H1 (cell line): ENCODE measurements at regions not wholly inside any gene's neighbourhood (a gene's known extent, or its start where the extent isn't known, plus 50 kb on each side); places are given as distances from the start of the nearest gene placed in this dataset.

Source experiments
- CTCF ChIA-PET: fragments of 300-600 bp; sonication (Branson Sonifier 250); formaldehyde crosslinking; loops from one replicate; lab custom pipeline; 2021; ENCODE audit not compliant: partially characterized antibody; lab: Charles Lee
- POLR2A ChIA-PET: fragments of 300-600 bp; sonication (Branson Sonifier 250); formaldehyde crosslinking; loops from one replicate; lab custom pipeline; 2021; ENCODE audit warnings: inconsistent platforms; ENCODE audit not compliant: partially characterized antibody; lab: Charles Lee
- DNase-seq, 2 experiments: peaks; one replicate each; pipeline versions ENCODE4 v3.0.0 to v3.0.0-alpha.2; 2010 to 2022; ENCODE audit warnings: low spot score in 2 of 2, low read depth in 1 of 2, mixed read lengths in 1 of 2
- FAIRE-seq: peaks from 2 replicates; lab custom pipeline; 2011; peaks lifted over from hg19 to GRCh38; lab: Jason Lieb, UNC
- H2AFZ ChIP-seq: 2 replicates; pipeline ENCODE4 v1.8.1; 2012; ENCODE audit warnings: low read length, inconsistent platforms
- H2AK5ac ChIP-seq: 2 replicates; pipeline ENCODE4 v1.6.1; 2013; ENCODE audit warnings: low read depth, low read length
- H2BK120ac ChIP-seq: replicated peaks from 2 replicates; pipeline ENCODE3; 2013; ENCODE audit warnings: low read depth, low read length, inconsistent platforms
- H2BK12ac ChIP-seq: 2 replicates; pipeline ENCODE4 v1.6.1; 2013; ENCODE audit warnings: low read depth, low read length
- H2BK15ac ChIP-seq: 2 replicates; pipeline ENCODE4 v1.6.1; 2013; ENCODE audit warnings: low read length
- H2BK20ac ChIP-seq: 2 replicates; pipeline ENCODE4 v1.6.1; 2013; ENCODE audit warnings: low read length
- H2BK5ac ChIP-seq: 2 replicates; pipeline ENCODE4 v1.6.1; 2013; ENCODE audit warnings: low read depth, low read length
- H3K14ac ChIP-seq: 2 replicates; pipeline ENCODE4 v1.6.1; 2013; ENCODE audit warnings: inconsistent platforms; ENCODE audit not compliant: insufficient read length
- H3K18ac ChIP-seq: 2 replicates; pipeline ENCODE4 v1.6.1; 2013; ENCODE audit warnings: low read length; ENCODE audit errors: extremely low read depth
- H3K23ac ChIP-seq: 2 replicates; pipeline ENCODE4 v1.6.1; 2013; ENCODE audit warnings: inconsistent platforms; ENCODE audit not compliant: insufficient read length
- H3K23me2 ChIP-seq: 2 replicates; pipeline ENCODE4 v1.6.1; 2013; ENCODE audit warnings: low read depth, low read length
- H3K27ac ChIP-seq: 2 replicates; pipeline ENCODE4 v1.6.1; 2011; ENCODE audit warnings: low read depth, low read length, inconsistent platforms
- H3K27me3 ChIP-seq, 4 experiments: replicated peaks in 1 of 4; 1 replicate in 1 of 4; 2 replicates in 3 of 4; pipeline versions ENCODE4 v1.6.1 to v1.8.1; 2011 to 2013; ENCODE audit warnings: low read length in 3 of 4, mild to moderate bottlenecking in 3 of 4, inconsistent platforms in 2 of 4, mixed read lengths in 2 of 4, moderate library complexity in 1 of 4; ENCODE audit not compliant: control insufficient read depth in 3 of 4, insufficient read depth in 3 of 4; ENCODE audit errors: extremely low read depth in 1 of 4
- H3K36me3 ChIP-seq, 4 experiments: 2 replicates each; pipeline versions ENCODE4 v1.6.1 to v1.8.1; 2011 to 2013; ENCODE audit warnings: mild to moderate bottlenecking in 4 of 4, low read length in 3 of 4, moderate library complexity in 2 of 4, control low read depth in 1 of 4, inconsistent platforms in 1 of 4; ENCODE audit not compliant: insufficient read depth in 4 of 4, control insufficient read depth in 2 of 4
- H3K4ac ChIP-seq: replicated peaks from 2 replicates; pipeline ENCODE3; 2013; ENCODE audit warnings: low read length, low read depth, mixed read lengths, inconsistent platforms; ENCODE audit not compliant: insufficient read length
- H3K4me1 ChIP-seq, 4 experiments: replicated peaks in 1 of 4; 1 replicate in 1 of 4; 2 replicates in 3 of 4; pipeline versions ENCODE4 v1.6.1 to v1.8.1; 2011 to 2013; ENCODE audit warnings: low read length in 3 of 4, inconsistent platforms in 2 of 4, mixed read lengths in 1 of 4; ENCODE audit not compliant: insufficient read depth in 4 of 4, control insufficient read depth in 3 of 4
- H3K4me2 ChIP-seq, 2 experiments: 2 replicates each; pipeline versions ENCODE4 v1.6.1 to v1.8.1; 2011 to 2013; ENCODE audit warnings: low read depth in 2 of 2, low read length in 2 of 2, control low read depth in 1 of 2, inconsistent platforms in 1 of 2, mild to moderate bottlenecking in 1 of 2; ENCODE audit not compliant: insufficient read depth in 1 of 2
- H3K4me3 ChIP-seq, 4 experiments: fragments of 200-600, 300-600 bp in 1 of 4; sonication (generic), shearing (Covaris generic), sonication (Bioruptor Twin) in 1 of 4; 2 replicates each; pipeline versions ENCODE4 v1.5.1 to v1.8.1; 2011 to 2016; ENCODE audit warnings: low read length in 4 of 4, low read depth in 3 of 4, control low read depth in 2 of 4, inconsistent platforms in 2 of 4, mild to moderate bottlenecking in 2 of 4, mixed read lengths in 1 of 4, moderate library complexity in 1 of 4; ENCODE audit not compliant: insufficient read depth in 2 of 4; ENCODE audit errors: extremely low read depth in 1 of 4
- H3K56ac ChIP-seq: replicated peaks from 2 replicates; pipeline ENCODE3; 2013; ENCODE audit warnings: low read depth, mild to moderate bottlenecking, mixed read lengths, low read length, inconsistent platforms; ENCODE audit not compliant: insufficient read length
- H3K79me1 ChIP-seq: 2 replicates; pipeline ENCODE4 v1.6.1; 2013; ENCODE audit warnings: low read depth, low read length, control low read depth
- H3K79me2 ChIP-seq, 2 experiments: 2 replicates each; pipeline versions ENCODE4 v1.6.1 to v1.8.1; 2012 to 2013; ENCODE audit warnings: low read length in 2 of 2, mild to moderate bottlenecking in 2 of 2, inconsistent platforms in 1 of 2; ENCODE audit not compliant: insufficient read depth in 2 of 2, control insufficient read depth in 1 of 2
- H3K9ac ChIP-seq, 4 experiments: replicated peaks in 1 of 4; 1 replicate in 1 of 4; 2 replicates in 3 of 4; pipeline versions ENCODE4 v1.6.1 to v1.8.1; 2011 to 2013; ENCODE audit warnings: low read depth in 3 of 4, low read length in 3 of 4, control low read depth in 2 of 4, mild to moderate bottlenecking in 2 of 4, moderate library complexity in 2 of 4, inconsistent platforms in 1 of 4; ENCODE audit errors: extremely low read depth in 1 of 4
- H3K9me3 ChIP-seq, 2 experiments: 2 replicates each; pipeline versions ENCODE4 v1.6.1 to v1.8.1; 2012 to 2013; ENCODE audit warnings: mild to moderate bottlenecking in 2 of 2, moderate library complexity in 2 of 2, control low read depth in 1 of 2, inconsistent platforms in 1 of 2, low read depth in 1 of 2, low read length in 1 of 2, mixed read lengths in 1 of 2; ENCODE audit not compliant: insufficient read depth in 2 of 2
- H4K20me1 ChIP-seq, 2 experiments: replicated peaks in 1 of 2; 2 replicates each; pipeline versions ENCODE3 to v1.8.1; 2011 to 2013; ENCODE audit warnings: inconsistent platforms in 2 of 2, low read length in 2 of 2, mild to moderate bottlenecking in 1 of 2; ENCODE audit not compliant: insufficient read depth in 2 of 2, control insufficient read depth in 1 of 2
- H4K5ac ChIP-seq: 2 replicates; pipeline ENCODE4 v1.6.1; 2013; ENCODE audit warnings: low read length, low read depth, mixed read lengths, inconsistent platforms; ENCODE audit not compliant: insufficient read length
- H4K8ac ChIP-seq: 2 replicates; pipeline ENCODE4 v1.8.0; 2013; ENCODE audit warnings: mild to moderate bottlenecking, moderate library complexity, low read length, inconsistent platforms; ENCODE audit not compliant: insufficient read depth; ENCODE audit errors: extremely low read depth
- H4K91ac ChIP-seq: replicated peaks from 2 replicates; pipeline ENCODE3; 2013; ENCODE audit warnings: low read length, mixed read lengths, inconsistent platforms; ENCODE audit not compliant: insufficient read length
- ATF3 ChIP-seq: IDR thresholded peaks from 2 replicates; pipeline ENCODE4 v1.6.1; 2011; ENCODE audit warnings: low read depth, mild to moderate bottlenecking, low read length; ENCODE audit not compliant: insufficient read depth
- CEBPB ChIP-seq: IDR thresholded peaks from 2 replicates; pipeline ENCODE4 v1.6.1; 2012; ENCODE audit warnings: low read depth, low read length
- CTCF ChIP-seq, 3 experiments: IDR thresholded peaks; 1 replicate in 2 of 3; 2 replicates in 1 of 3; pipeline versions ENCODE4 v1.5.1 to v1.6.1; 2011; ENCODE audit warnings: low read length in 3 of 3, mild to moderate bottlenecking in 3 of 3, inconsistent platforms in 2 of 3, low read depth in 1 of 3, moderate library complexity in 1 of 3; ENCODE audit not compliant: insufficient read depth in 1 of 3; ENCODE audit errors: control extremely low read depth in 1 of 3
- EP300 ChIP-seq, 2 experiments: IDR thresholded peaks; 1 replicate in 1 of 2; 2 replicates in 1 of 2; pipeline ENCODE4 v1.6.1; 2011 to 2012; ENCODE audit warnings: low read depth in 2 of 2, low read length in 2 of 2, mild to moderate bottlenecking in 2 of 2, borderline replicate concordance in 1 of 2, inconsistent platforms in 1 of 2, moderate library complexity in 1 of 2
- GABPA ChIP-seq: IDR thresholded peaks from 2 replicates; pipeline ENCODE4 v1.6.1; 2011; ENCODE audit warnings: mild to moderate bottlenecking, low read length, moderate library complexity, borderline replicate concordance; ENCODE audit not compliant: insufficient read depth
- KDM1A ChIP-seq: fragments of 200-600, 300-600 bp; sonication (generic); IDR thresholded peaks from 2 replicates; pipeline ENCODE4 v1.7.1; 2016; ENCODE audit warnings: mild to moderate bottlenecking, low read length, borderline replicate concordance
- RXRA ChIP-seq: IDR thresholded peaks from 2 replicates; pipeline ENCODE4 v1.6.1; 2011; ENCODE audit warnings: low read depth, mild to moderate bottlenecking, low read length, moderate library complexity; ENCODE audit not compliant: insufficient read depth
- SP2 ChIP-seq: IDR thresholded peaks from 2 replicates; pipeline ENCODE4 v1.6.1; 2012; ENCODE audit warnings: mild to moderate bottlenecking, low read length, inconsistent platforms
- TAF1 ChIP-seq: IDR thresholded peaks from 2 replicates; pipeline ENCODE4 v1.6.1; 2011; ENCODE audit warnings: mild to moderate bottlenecking, low read depth, low read length
- TBP ChIP-seq: IDR thresholded peaks from 2 replicates; pipeline ENCODE4 v1.6.1; 2011; ENCODE audit warnings: low read depth, low read length, improper control_type of control experiment
- WGBS, 2 experiments: shearing (Covaris generic) in 1 of 2; methylation state at CpG; one replicate each; pipeline versions ENCODE4 v1.1.6 to v1.1.7; 2013 to 2015; ENCODE audit warnings: low lambda C conversion rate in 2 of 2, mixed read lengths in 2 of 2, inconsistent platforms in 1 of 2, low coverage in 1 of 2, missing lambda C conversion rate in 1 of 2; ENCODE audit not compliant: insufficient replicate concordance in 2 of 2, insufficient coverage in 1 of 2, insufficient read length in 1 of 2; ENCODE audit errors: extremely low coverage in 1 of 2, missing lambda C conversion rate in 1 of 2; 5-methylcytosine and 5-hydroxymethylcytosine counted together
- TF ChIP-seq, protein P1 (sequence below): IDR thresholded peaks from 2 replicates; pipeline ENCODE4 v1.6.1; 2012; ENCODE audit warnings: inconsistent platforms

- POLR2A ChIA-PET: no interaction called here
- Histone ChIP-seq H3K18ac (no peak overlapping the region), H3K27me3 (no peaks in the 10 kb centered on the region), H2BK12ac (no peak overlapping the region), H4K8ac (no peak overlapping the region), H3K56ac (no peak overlapping the region), H3K23ac (no peak overlapping the region), H3K79me1 (no peaks in the 10 kb centered on the region), H3K23me2 (no peaks in the 10 kb centered on the region), H2BK15ac (no peak overlapping the region), H2BK20ac (no peak overlapping the region), H3K79me2 (no peaks in the 10 kb centered on the region), H2BK120ac (no peak overlapping the region), H3K14ac (no peak overlapping the region), H2AFZ (no peak overlapping the region), H4K91ac (no peak overlapping the region), H3K4me2 (no peak overlapping the region), H2AK5ac (no peak overlapping the region), H3K36me3 (no peaks in the 10 kb centered on the region), H2BK5ac (no peak overlapping the region), H4K20me1 (no peaks in the 10 kb centered on the region), H3K4ac (no peak overlapping the region), H3K9ac (no peak overlapping the region), H3K9me3 (no peaks in the 10 kb centered on the region), H3K4me1 (no peaks in the 10 kb centered on the region), H4K5ac (no peak overlapping the region), H3K27ac (no peak overlapping the region), H3K4me3 (no peak overlapping the region)
- 93% methylated on average over 4 of the region's 4 CpGs; no CpG with 5 or more reads in 1 of the 2 experiments for WGBS, 2 experiments
- CTCF ChIA-PET: interaction anchor here (1.0 kb wide), 1 partner anchor 196 kb away, joined by 3 read pairs; no protein-coding TSS in a partner anchor
- no peak for DNase-seq
- FAIRE-seq: no peak
- TF ChIP-seq, protein P1, sequence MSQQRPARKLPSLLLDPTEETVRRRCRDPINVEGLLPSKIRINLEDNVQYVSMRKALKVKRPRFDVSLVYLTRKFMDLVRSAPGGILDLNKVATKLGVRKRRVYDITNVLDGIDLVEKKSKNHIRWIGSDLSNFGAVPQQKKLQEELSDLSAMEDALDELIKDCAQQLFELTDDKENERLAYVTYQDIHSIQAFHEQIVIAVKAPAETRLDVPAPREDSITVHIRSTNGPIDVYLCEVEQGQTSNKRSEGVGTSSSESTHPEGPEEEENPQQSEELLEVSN: no peak
- TF ChIP-seq RXRA: no peak
- no peak for TF ChIP-seq CTCF (IDR thresholded peaks at IDR 0.05; ENCODE audit: control extremely low read depth in 1 of 3, insufficient read depth in 1 of 3, low read depth in 1 of 3, low read length in 3 of 3)
- TF ChIP-seq ATF3: no peak
- TF ChIP-seq CEBPB: no peak
- no peak for TF ChIP-seq EP300 (IDR thresholded peaks at IDR 0.05; ENCODE audit: borderline replicate concordance in 1 of 2, low read depth in 2 of 2, low read length in 2 of 2)
- TF ChIP-seq TBP: no peak
- TF ChIP-seq GABPA: no peak
- no peak for TF ChIP-seq TAF1
- no peak for TF ChIP-seq KDM1A
- TF ChIP-seq SP2: no peak
Observed at GRCh38 chr6:11851387-11851786, 72.8 kb upstream of the ADTRP start.
